ENCODE measurements at regions not wholly inside any gene's neighbourhood (a gene's known extent, or its start where the extent isn't known, plus 50 kb on each side); places are given as distances from the start of the nearest gene placed in this dataset.

- TF ChIP-seq EGR1 (IDR thresholded peaks at IDR 0.05) (no peak), USF1 (IDR thresholded peaks at IDR 0.05) (no peak), NFIC (IDR thresholded peaks at IDR 0.05) (no peak), FOXM1 (IDR thresholded peaks at IDR 0.05; ENCODE audit: borderline replicate concordance, low read depth) (no peak), TCF12 (IDR thresholded peaks at IDR 0.05; ENCODE audit: low read depth) (no peak), CEBPB (IDR thresholded peaks at IDR 0.05) (no peak), ZBTB7A (IDR thresholded peaks at IDR 0.05; ENCODE audit: low read depth) (no peak), YY1 (IDR thresholded peaks at IDR 0.05; ENCODE audit: low read depth) (no peak), CREB1 (IDR thresholded peaks at IDR 0.05; ENCODE audit: low read depth) (no peak), RAD21 (IDR thresholded peaks at IDR 0.05; ENCODE audit: low read depth) (no peak), TEAD4 (IDR thresholded peaks at IDR 0.05) (no peak), EP300 (IDR thresholded peaks at IDR 0.05; ENCODE audit: borderline replicate concordance) (no peak), TAF1 (IDR thresholded peaks at IDR 0.05; ENCODE audit: low read depth) (no peak)
- TF ChIP-seq, protein P1, sequence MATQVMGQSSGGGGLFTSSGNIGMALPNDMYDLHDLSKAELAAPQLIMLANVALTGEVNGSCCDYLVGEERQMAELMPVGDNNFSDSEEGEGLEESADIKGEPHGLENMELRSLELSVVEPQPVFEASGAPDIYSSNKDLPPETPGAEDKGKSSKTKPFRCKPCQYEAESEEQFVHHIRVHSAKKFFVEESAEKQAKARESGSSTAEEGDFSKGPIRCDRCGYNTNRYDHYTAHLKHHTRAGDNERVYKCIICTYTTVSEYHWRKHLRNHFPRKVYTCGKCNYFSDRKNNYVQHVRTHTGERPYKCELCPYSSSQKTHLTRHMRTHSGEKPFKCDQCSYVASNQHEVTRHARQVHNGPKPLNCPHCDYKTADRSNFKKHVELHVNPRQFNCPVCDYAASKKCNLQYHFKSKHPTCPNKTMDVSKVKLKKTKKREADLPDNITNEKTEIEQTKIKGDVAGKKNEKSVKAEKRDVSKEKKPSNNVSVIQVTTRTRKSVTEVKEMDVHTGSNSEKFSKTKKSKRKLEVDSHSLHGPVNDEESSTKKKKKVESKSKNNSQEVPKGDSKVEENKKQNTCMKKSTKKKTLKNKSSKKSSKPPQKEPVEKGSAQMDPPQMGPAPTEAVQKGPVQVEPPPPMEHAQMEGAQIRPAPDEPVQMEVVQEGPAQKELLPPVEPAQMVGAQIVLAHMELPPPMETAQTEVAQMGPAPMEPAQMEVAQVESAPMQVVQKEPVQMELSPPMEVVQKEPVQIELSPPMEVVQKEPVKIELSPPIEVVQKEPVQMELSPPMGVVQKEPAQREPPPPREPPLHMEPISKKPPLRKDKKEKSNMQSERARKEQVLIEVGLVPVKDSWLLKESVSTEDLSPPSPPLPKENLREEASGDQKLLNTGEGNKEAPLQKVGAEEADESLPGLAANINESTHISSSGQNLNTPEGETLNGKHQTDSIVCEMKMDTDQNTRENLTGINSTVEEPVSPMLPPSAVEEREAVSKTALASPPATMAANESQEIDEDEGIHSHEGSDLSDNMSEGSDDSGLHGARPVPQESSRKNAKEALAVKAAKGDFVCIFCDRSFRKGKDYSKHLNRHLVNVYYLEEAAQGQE (IDR thresholded peaks at IDR 0.05; ENCODE audit: low read depth) = no peak
These were observed 123.3 kb upstream of the DLGAP1 start for GRCh38 chr18:4578449-4578848.
